BE2C (cell line): ENCODE measurements at regions not wholly inside any gene's neighbourhood (a gene's known extent, or its start where the extent isn't known, plus 50 kb on each side); places are given as distances from the start of the nearest gene placed in this dataset.

Experiments
- DNase-seq: peaks from one replicate; pipeline ENCODE4 v3.0.0-alpha.2; 2020
- H3K27me3 ChIP-seq: fragments of 250-450 bp; sonication (Bioruptor Pico); 2 replicates; pipeline ENCODE4 v1.5.1; 2020; ENCODE audit warnings: mild to moderate bottlenecking
- H3K36me3 ChIP-seq: fragments of 250-450 bp; sonication (Bioruptor Pico); 2 replicates; pipeline ENCODE4 v1.5.1; 2020; ENCODE audit warnings: mild to moderate bottlenecking
- H3K4me1 ChIP-seq: fragments of 250-450 bp; sonication (Bioruptor Pico); 2 replicates; pipeline ENCODE4 v1.5.1; 2020
- H3K4me3 ChIP-seq: 2 replicates; pipeline ENCODE4 v1.5.1; 2011; ENCODE audit warnings: low read depth, low read length
- H3K9me3 ChIP-seq: fragments of 250-450 bp; sonication (Bioruptor Pico); 2 replicates; pipeline ENCODE4 v1.5.1; 2020
- CTCF ChIP-seq: IDR thresholded peaks from 2 replicates; pipeline ENCODE4 v1.5.1; 2012; ENCODE audit warnings: mild to moderate bottlenecking, low read depth, low read length

- Histone ChIP-seq H3K4me3 (no peak overlapping the region), H3K36me3 (no peaks in the 10 kb centered on the region; the same call in 1 of the 2 replicates), H3K4me1 (peaks cover 40% of the 10 kb centered on the region), H3K9me3 (no peaks in the 10 kb centered on the region), H3K27me3 (no peaks in the 10 kb centered on the region)
- DNase-seq: peak; percentile 39
- no peak for TF ChIP-seq CTCF
These were observed 114.7 kb downstream of the BEGAIN start for GRCh38 chr14:100472491-100472890.

GRCh38 chr14:100473249-100473648, 114.0 kb downstream of the BEGAIN start:
- H3K36me3 ChIP-seq: no peaks in the 10 kb centered on the region; the same call in 1 of the 2 replicates
- H3K4me3 ChIP-seq: no peak overlapping the region
- no peaks in the 10 kb centered on the region for H3K27me3 ChIP-seq
- no peaks in the 10 kb centered on the region for H3K9me3 ChIP-seq
- H3K4me1 ChIP-seq: peaks cover 40% of the 10 kb centered on the region
- TF ChIP-seq CTCF: no peak
- DNase-seq: no peak

- H3K36me3 ChIP-seq: no peaks in the 10 kb centered on the region; the same call in 1 of the 2 replicates
- H3K4me3 ChIP-seq: no peak overlapping the region
- H3K4me1 ChIP-seq: peaks cover 40% of the 10 kb centered on the region
- TF ChIP-seq CTCF: no peak
- no peaks in the 10 kb centered on the region for H3K9me3 ChIP-seq
- DNase-seq: no peak
- no peaks in the 10 kb centered on the region for H3K27me3 ChIP-seq
These were observed 113.0 kb downstream of the BEGAIN start for GRCh38 chr14:100474196-100474595.

- H3K9me3 ChIP-seq: no peaks in the 10 kb centered on the region
- peaks cover 43% of the 10 kb centered on the region for H3K4me1 ChIP-seq
- no peak for TF ChIP-seq CTCF
- H3K27me3 ChIP-seq: no peaks in the 10 kb centered on the region
- DNase-seq: no peak
- no peak overlapping the region for H3K4me3 ChIP-seq
- no peaks in the 10 kb centered on the region; the same call in 1 of the 2 replicates for H3K36me3 ChIP-seq
These were observed 111.9 kb downstream of the BEGAIN start for GRCh38 chr14:100475268-100475667.

GRCh38 chr14:100476012-100476822, 111.0 kb downstream of the BEGAIN start:
- Histone ChIP-seq H3K27me3 (no peaks in the 10 kb centered on the region), H3K4me3 (no peak overlapping the region), H3K4me1 (peaks cover 33% of the 10 kb centered on the region), H3K9me3 (no peaks in the 10 kb centered on the region), H3K36me3 (no peaks in the 10 kb centered on the region; the same call in 1 of the 2 replicates)
- TF ChIP-seq CTCF: no peak
- DNase-seq: no peak
